Trophoblast cell (in vitro differentiated cells and primary cell): ENCODE measurements at regions not wholly inside any gene's neighbourhood (a gene's known extent, or its start where the extent isn't known, plus 50 kb on each side); places are given as distances from the start of the nearest gene placed in this dataset.
A peak's percentile ranks its signal among the peaks of the same experiment; 100 is the strongest.

Source experiments
- DNase-seq, 2 donors: peaks; one replicate each; pipeline ENCODE4 v3.0.0-alpha.2; 2016
- H2AFZ ChIP-seq: 2 replicates; pipeline ENCODE4 v1.6.1; 2013; ENCODE audit warnings: low read length, moderate library complexity, mild to moderate bottlenecking; ENCODE audit not compliant: insufficient read depth, poor library complexity
- H2AK5ac ChIP-seq: 2 replicates; pipeline ENCODE4 v1.6.1; 2013; ENCODE audit warnings: mild to moderate bottlenecking, low read length
- H2BK120ac ChIP-seq: 2 replicates; pipeline ENCODE4 v1.6.1; 2013; ENCODE audit warnings: low read length, mild to moderate bottlenecking, moderate library complexity; ENCODE audit not compliant: insufficient read depth, poor library complexity
- H2BK12ac ChIP-seq: 2 replicates; pipeline ENCODE4 v1.6.1; 2013; ENCODE audit warnings: mild to moderate bottlenecking, low read length, moderate library complexity
- H2BK5ac ChIP-seq: 2 replicates; pipeline ENCODE4 v1.6.1; 2013; ENCODE audit warnings: low read length, low read depth, moderate library complexity, mild to moderate bottlenecking; ENCODE audit not compliant: poor library complexity
- H3K14ac ChIP-seq: 2 replicates; pipeline ENCODE4 v1.6.1; 2013; ENCODE audit warnings: mild to moderate bottlenecking, low read length
- H3K18ac ChIP-seq: 2 replicates; pipeline ENCODE4 v1.6.1; 2013; ENCODE audit warnings: mild to moderate bottlenecking, low read length
- H3K23ac ChIP-seq: 2 replicates; pipeline ENCODE4 v1.6.1; 2013; ENCODE audit warnings: low read length
- H3K27ac ChIP-seq: 2 replicates; pipeline ENCODE4 v1.5.1; 2013; ENCODE audit warnings: low read depth, mild to moderate bottlenecking, inconsistent platforms, low read length, moderate library complexity
- H3K27me3 ChIP-seq: 2 replicates; pipeline ENCODE4 v1.6.1; 2013; ENCODE audit warnings: inconsistent platforms, mild to moderate bottlenecking, low read length, moderate library complexity; ENCODE audit not compliant: insufficient read depth
- H3K36me3 ChIP-seq, 2 experiments: 1 replicate in 1 of 2; 2 replicates in 1 of 2; pipeline ENCODE4 v1.6.1; 2013; ENCODE audit warnings: low read length in 2 of 2, mild to moderate bottlenecking in 2 of 2, moderate library complexity in 1 of 2; ENCODE audit not compliant: insufficient read depth in 2 of 2, control insufficient read depth in 1 of 2
- H3K4ac ChIP-seq: 2 replicates; pipeline ENCODE4 v1.6.1; 2013; ENCODE audit warnings: low read depth, mild to moderate bottlenecking, low read length, moderate library complexity
- H3K4me1 ChIP-seq, 2 experiments: 1 replicate in 1 of 2; 2 replicates in 1 of 2; pipeline ENCODE4 v1.6.1; 2013; ENCODE audit warnings: low read length in 2 of 2, mild to moderate bottlenecking in 2 of 2, moderate library complexity in 1 of 2; ENCODE audit not compliant: insufficient read depth in 2 of 2, control insufficient read depth in 1 of 2
- H3K4me2 ChIP-seq: 2 replicates; pipeline ENCODE4 v1.6.1; 2013; ENCODE audit warnings: inconsistent platforms, mild to moderate bottlenecking, low read length, moderate library complexity
- H3K4me3 ChIP-seq: 2 replicates; pipeline ENCODE4 v1.5.1; 2013; ENCODE audit warnings: mild to moderate bottlenecking, low read depth, low read length, inconsistent platforms
- H3K79me1 ChIP-seq: one replicate; pipeline ENCODE4 v1.6.1; 2013; ENCODE audit warnings: low read length
- H3K79me2 ChIP-seq: 2 replicates; pipeline ENCODE4 v1.6.1; 2013; ENCODE audit warnings: low read length, mild to moderate bottlenecking; ENCODE audit not compliant: control insufficient read depth, insufficient read depth, poor library complexity
- H3K9ac ChIP-seq: 2 replicates; pipeline ENCODE4 v1.6.1; 2013; ENCODE audit warnings: mild to moderate bottlenecking, low read length
- H3K9me3 ChIP-seq: 2 replicates; pipeline ENCODE4 v1.6.1; 2013; ENCODE audit warnings: low read depth, mild to moderate bottlenecking, control low read depth, inconsistent platforms, low read length; ENCODE audit not compliant: insufficient read depth
- H4K12ac ChIP-seq: 2 replicates; pipeline ENCODE4 v1.6.1; 2013; ENCODE audit warnings: low read depth, mild to moderate bottlenecking, low read length, moderate library complexity
- H4K8ac ChIP-seq: 2 replicates; pipeline ENCODE4 v1.6.1; 2013; ENCODE audit warnings: low read depth, mild to moderate bottlenecking, low read length, moderate library complexity
- H4K91ac ChIP-seq: one replicate; pipeline ENCODE4 v1.6.1; 2013; ENCODE audit warnings: low read depth, mild to moderate bottlenecking, low read length, moderate library complexity
- WGBS: extraction: QIAGEN DNeasy Blood & Tissue Kit; methylation state at CpG from one replicate; pipeline ENCODE4 v1.1.7; 2013; ENCODE audit warnings: missing lambda C conversion rate; ENCODE audit not compliant: insufficient read length, insufficient coverage; ENCODE audit errors: extremely low coverage; 5-methylcytosine and 5-hydroxymethylcytosine counted together

- Histone ChIP-seq H3K4me2 (no peak overlapping the region), H3K14ac (no peak overlapping the region), H3K79me2 (no peaks in the 10 kb centered on the region), H2BK12ac (no peak overlapping the region), H2AK5ac (no peak overlapping the region), H3K18ac (no peak overlapping the region), H4K8ac (no peak overlapping the region), H2BK5ac (no peak overlapping the region), H3K9ac (peak overlapping the region; percentile 28), H2AFZ (no peak overlapping the region), H3K9me3 (peaks cover 1% of the 10 kb centered on the region), H3K23ac (no peak overlapping the region), H4K91ac (no peak overlapping the region), H3K4ac (no peak overlapping the region), H3K4me1 (peaks cover 6 to 8% of the 10 kb centered on the region in 2 experiments), H3K36me3 (no peaks in the 10 kb centered on the region), H3K4me3 (no peak overlapping the region), H3K79me1 (no peaks in the 10 kb centered on the region), H3K27ac (no peak overlapping the region), H2BK120ac (no peak overlapping the region), H3K27me3 (no peaks in the 10 kb centered on the region), H4K12ac (no peak overlapping the region)
- no CpG with 5 or more reads among the region's 4 CpGs for WGBS
- DNase-seq = no peak
Measured at GRCh38 chr2:128521482-128521881, 202.8 kb upstream of the HS6ST1 start.

GRCh38 chr2:128522829-128523228 is 204.2 kb upstream of the HS6ST1 start:
- no peak overlapping the region for H3K18ac ChIP-seq
- peaks cover 11 to 12% of the 10 kb centered on the region in 2 experiments for H3K4me1 ChIP-seq
- no peak overlapping the region for H2AFZ ChIP-seq
- no peak overlapping the region for H3K23ac ChIP-seq
- no peak overlapping the region for H3K14ac ChIP-seq
- H3K9ac ChIP-seq = no peak overlapping the region
- no peak overlapping the region for H3K4ac ChIP-seq
- H3K27ac ChIP-seq = no peak overlapping the region
- H3K79me1 ChIP-seq = no peaks in the 10 kb centered on the region
- no peak overlapping the region for H2AK5ac ChIP-seq
- H3K4me3 ChIP-seq = no peak overlapping the region
- DNase-seq = no peak
- no peak overlapping the region for H3K4me2 ChIP-seq
- no CpG with 5 or more reads among the region's 7 CpGs for WGBS
- H2BK120ac ChIP-seq = no peak overlapping the region
- H4K91ac ChIP-seq = no peak overlapping the region
- H3K79me2 ChIP-seq = no peaks in the 10 kb centered on the region
- no peaks in the 10 kb centered on the region for H3K36me3 ChIP-seq
- H2BK5ac ChIP-seq = no peak overlapping the region
- H3K27me3 ChIP-seq = no peaks in the 10 kb centered on the region
- peaks cover 1% of the 10 kb centered on the region for H3K9me3 ChIP-seq
- no peak overlapping the region for H4K12ac ChIP-seq
- H4K8ac ChIP-seq = no peak overlapping the region
- no peak overlapping the region for H2BK12ac ChIP-seq

- no CpG with 5 or more reads among the region's 4 CpGs for WGBS
Measured at GRCh38 chr2:128523457-128523856, 204.8 kb upstream of the HS6ST1 start.

GRCh38 chr2:128524183-128524582 is 205.5 kb upstream of the HS6ST1 start:
- DNase-seq = no peak

More at GRCh38 chr2:128523457-128523856, 204.8 kb upstream of the HS6ST1 start:
- no peaks in the 10 kb centered on the region for H3K27me3 ChIP-seq
- no peak overlapping the region for H4K8ac ChIP-seq
- no peak overlapping the region for H3K4me3 ChIP-seq
- no peak overlapping the region for H3K4ac ChIP-seq
- H4K12ac ChIP-seq = no peak overlapping the region
- no peak overlapping the region for H2BK12ac ChIP-seq
- no peak overlapping the region for H2AK5ac ChIP-seq
- no peak overlapping the region for H2BK5ac ChIP-seq
- H3K23ac ChIP-seq = no peak overlapping the region
- no peak overlapping the region for H3K4me2 ChIP-seq
- no peaks in the 10 kb centered on the region for H3K79me2 ChIP-seq
- H3K9ac ChIP-seq = no peak overlapping the region
- no peak overlapping the region for H3K14ac ChIP-seq
- H4K91ac ChIP-seq = no peak overlapping the region
- no peak overlapping the region for H3K18ac ChIP-seq
- H3K79me1 ChIP-seq = no peaks in the 10 kb centered on the region
- peaks cover 11 to 12% of the 10 kb centered on the region in 2 experiments for H3K4me1 ChIP-seq
- H3K36me3 ChIP-seq = no peaks in the 10 kb centered on the region
- peak in 1 of 2 donors; percentile 47 for DNase-seq
- H3K27ac ChIP-seq = no peak overlapping the region
- H2BK120ac ChIP-seq = no peak overlapping the region
- peaks cover 1% of the 10 kb centered on the region for H3K9me3 ChIP-seq
- no peak overlapping the region for H2AFZ ChIP-seq

More at GRCh38 chr2:128524183-128524582, 205.5 kb upstream of the HS6ST1 start:
- H2BK120ac ChIP-seq = no peak overlapping the region
- H3K27ac ChIP-seq = no peak overlapping the region
- H4K8ac ChIP-seq = no peak overlapping the region
- H3K4me1 ChIP-seq = peaks cover 11 to 12% of the 10 kb centered on the region in 2 experiments
- no peak overlapping the region for H2AFZ ChIP-seq
- no peaks in the 10 kb centered on the region for H3K79me2 ChIP-seq
- no peak overlapping the region for H3K4me3 ChIP-seq
- H2AK5ac ChIP-seq = no peak overlapping the region
- no peak overlapping the region for H2BK12ac ChIP-seq
- no peak overlapping the region for H4K12ac ChIP-seq
- H4K91ac ChIP-seq = no peak overlapping the region
- no peak overlapping the region for H3K18ac ChIP-seq
- no peak overlapping the region for H3K14ac ChIP-seq
- no peak overlapping the region for H3K4ac ChIP-seq
- H3K79me1 ChIP-seq = no peaks in the 10 kb centered on the region
- H3K4me2 ChIP-seq = no peak overlapping the region
- H3K9ac ChIP-seq = no peak overlapping the region
- no peak overlapping the region for H3K23ac ChIP-seq
- H3K27me3 ChIP-seq = no peaks in the 10 kb centered on the region
- no peak overlapping the region for H2BK5ac ChIP-seq
- no CpG with 5 or more reads among the region's 6 CpGs for WGBS
- H3K9me3 ChIP-seq = peaks cover 1% of the 10 kb centered on the region
- H3K36me3 ChIP-seq = no peaks in the 10 kb centered on the region
